Neuronal stem cell (in vitro differentiated cells): ENCODE measurements at regions not wholly inside any gene's neighbourhood (a gene's known extent, or its start where the extent isn't known, plus 50 kb on each side); places are given as distances from the start of the nearest gene placed in this dataset.

ENCODE experiments used
- DNase-seq: peaks from one replicate; pipeline ENCODE4 v3.0.0-alpha.2; 2013; ENCODE audit warnings: low spot score
- H2AFZ ChIP-seq: one replicate; pipeline ENCODE4 v1.6.1; 2013; ENCODE audit warnings: mild to moderate bottlenecking, low read length, inconsistent platforms
- H2AK5ac ChIP-seq: 2 replicates; pipeline ENCODE4 v1.6.1; 2013; ENCODE audit warnings: low read depth, mild to moderate bottlenecking, inconsistent platforms, low read length, moderate library complexity, mixed read lengths
- H2BK120ac ChIP-seq: 2 replicates; pipeline ENCODE4 v1.6.1; 2013; ENCODE audit warnings: low read depth, mild to moderate bottlenecking, inconsistent platforms, low read length, moderate library complexity, mixed read lengths
- H2BK12ac ChIP-seq: one replicate; pipeline ENCODE4 v1.6.1; 2013; ENCODE audit warnings: low read length, inconsistent platforms
- H2BK15ac ChIP-seq: 2 replicates; pipeline ENCODE4 v1.6.1; 2013; ENCODE audit warnings: mild to moderate bottlenecking, low read length, inconsistent platforms, mixed read lengths
- H2BK5ac ChIP-seq: one replicate; pipeline ENCODE4 v1.6.1; 2013; ENCODE audit warnings: inconsistent platforms, mild to moderate bottlenecking, low read length, moderate library complexity
- H3K14ac ChIP-seq: one replicate; pipeline ENCODE4 v1.6.1; 2013; ENCODE audit warnings: low read length, inconsistent platforms
- H3K18ac ChIP-seq: 2 replicates; pipeline ENCODE4 v1.6.1; 2013; ENCODE audit warnings: low read length, inconsistent platforms
- H3K23ac ChIP-seq: 2 replicates; pipeline ENCODE4 v1.6.1; 2013; ENCODE audit warnings: low read depth, mild to moderate bottlenecking, mixed read lengths, low read length, inconsistent platforms; ENCODE audit not compliant: poor library complexity
- H3K27ac ChIP-seq: replicated peaks from 3 replicates; pipeline ENCODE4 v1.5.1; 2013; ENCODE audit warnings: low read length, inconsistent platforms
- H3K27me3 ChIP-seq, 3 experiments: 2 replicates each; pipeline ENCODE4 v1.6.1; 2013; ENCODE audit warnings: low read length in 3 of 3, mild to moderate bottlenecking in 2 of 3, inconsistent platforms in 1 of 3, low read depth in 1 of 3, mixed read lengths in 1 of 3, moderate library complexity in 1 of 3; ENCODE audit not compliant: control insufficient read depth in 3 of 3, insufficient read depth in 3 of 3
- H3K36me3 ChIP-seq, 2 donors: replicated peaks in 1 of 2; 2 replicates each; pipeline ENCODE4 v1.6.1; 2013; ENCODE audit warnings: low read length in 2 of 2; ENCODE audit not compliant: control insufficient read depth in 2 of 2, insufficient read depth in 2 of 2
- H3K4ac ChIP-seq: 2 replicates; pipeline ENCODE4 v1.6.1; 2013; ENCODE audit warnings: inconsistent platforms, mild to moderate bottlenecking, low read length, moderate library complexity
- H3K4me1 ChIP-seq, 2 donors: 1 replicate in 1 of 2; 2 replicates in 1 of 2; pipeline ENCODE4 v1.6.1; 2013; ENCODE audit warnings: low read length in 2 of 2, low read depth in 1 of 2; ENCODE audit not compliant: control insufficient read depth in 2 of 2, insufficient read depth in 1 of 2
- H3K4me2 ChIP-seq: one replicate; pipeline ENCODE4 v1.6.1; 2013; ENCODE audit warnings: mild to moderate bottlenecking, low read length, inconsistent platforms; ENCODE audit not compliant: insufficient read depth, poor library complexity, severe bottlenecking
- H3K4me3 ChIP-seq, 2 donors: 2 replicates each; pipeline ENCODE4 v1.5.1; 2013; ENCODE audit warnings: low read length in 2 of 2, mild to moderate bottlenecking in 2 of 2, inconsistent platforms in 1 of 2, moderate library complexity in 1 of 2
- H3K79me1 ChIP-seq: one replicate; pipeline ENCODE4 v1.6.1; 2013; ENCODE audit warnings: low read depth, mild to moderate bottlenecking, inconsistent platforms, low read length, moderate library complexity
- H3K9ac ChIP-seq: one replicate; pipeline ENCODE4 v1.6.1; 2013; ENCODE audit warnings: mild to moderate bottlenecking, low read depth, low read length, inconsistent platforms; ENCODE audit not compliant: poor library complexity
- H3K9me3 ChIP-seq, 2 donors: replicated peaks in 1 of 2; 2 replicates each; pipeline versions ENCODE3 to v1.6.1; 2013; ENCODE audit warnings: low read length in 2 of 2, mild to moderate bottlenecking in 2 of 2, inconsistent platforms in 1 of 2, low read depth in 1 of 2, mixed read lengths in 1 of 2, moderate library complexity in 1 of 2; ENCODE audit not compliant: control insufficient read depth in 2 of 2, insufficient read depth in 1 of 2
- H4K8ac ChIP-seq: one replicate; pipeline ENCODE4 v1.6.1; 2013; ENCODE audit warnings: low read depth, mild to moderate bottlenecking, inconsistent platforms, low read length, moderate library complexity
- H4K91ac ChIP-seq: one replicate; pipeline ENCODE4 v1.6.1; 2013; ENCODE audit warnings: low read length, low read depth, mild to moderate bottlenecking, inconsistent platforms; ENCODE audit not compliant: poor library complexity
- WGBS, 2 donors: extraction: QIAGEN DNeasy Blood & Tissue Kit; methylation state at CpG; one replicate each; pipeline ENCODE4 v1.1.7; 2013; ENCODE audit warnings: missing lambda C conversion rate in 2 of 2, mixed read lengths in 1 of 2; ENCODE audit not compliant: insufficient read length in 2 of 2, insufficient replicate concordance in 1 of 2; ENCODE audit errors: extremely low coverage in 2 of 2; 5-methylcytosine and 5-hydroxymethylcytosine counted together

GRCh38 chr1:239254999-239255398, 131.4 kb upstream of the CHRM3 start:
- Histone ChIP-seq H2BK120ac (no peak overlapping the region), H3K4me3 (no peak overlapping the region), H2BK15ac (no peak overlapping the region), H2BK12ac (no peak overlapping the region), H4K91ac (no peak overlapping the region), H3K18ac (no peak overlapping the region), H4K8ac (no peak overlapping the region), H3K4me1 (peaks cover 2% of the 10 kb centered on the region in 2 donors), H2AFZ (no peak overlapping the region), H2AK5ac (no peak overlapping the region), H3K9ac (no peak overlapping the region), H3K4ac (no peak overlapping the region), H3K14ac (no peak overlapping the region), H3K9me3 (peaks cover 0 to 4% of the 10 kb centered on the region in 2 donors), H3K36me3 (no peaks in the 10 kb centered on the region), H3K27me3 (no peaks in the 10 kb centered on the region), H3K79me1 (no peaks in the 10 kb centered on the region), H2BK5ac (no peak overlapping the region), H3K23ac (no peak overlapping the region), H3K4me2 (no peak overlapping the region), H3K27ac (no peak overlapping the region)
- no peak for DNase-seq
- WGBS, 2 donors, result no CpG with 5 or more reads among the region's 4 CpGs

GRCh38 chr1:239253032-239253431, 133.3 kb upstream of the CHRM3 start:
- H3K79me1 ChIP-seq, result no peaks in the 10 kb centered on the region
- peak overlapping the region; percentile 9 for H2AFZ ChIP-seq
- H3K9me3 ChIP-seq, result peaks cover 0 to 4% of the 10 kb centered on the region in 2 donors
- no peak overlapping the region for H2BK15ac ChIP-seq
- no peak overlapping the region for H4K8ac ChIP-seq
- H3K4me1 ChIP-seq, result peaks cover 2% of the 10 kb centered on the region in 2 donors
- no peak overlapping the region for H3K4me3 ChIP-seq
- no peak overlapping the region for H3K23ac ChIP-seq
- H3K18ac ChIP-seq, result no peak overlapping the region
- H2AK5ac ChIP-seq, result no peak overlapping the region
- no peak overlapping the region for H3K9ac ChIP-seq
- no peak overlapping the region for H3K14ac ChIP-seq
- H3K36me3 ChIP-seq, result no peaks in the 10 kb centered on the region
- peak; percentile 18 for DNase-seq
- H4K91ac ChIP-seq, result no peak overlapping the region
- WGBS, 2 donors, result no CpG with 5 or more reads among the region's 3 CpGs
- H2BK12ac ChIP-seq, result no peak overlapping the region
- no peak overlapping the region for H2BK120ac ChIP-seq
- H3K4me2 ChIP-seq, result no peak overlapping the region
- H2BK5ac ChIP-seq, result no peak overlapping the region
- no peaks in the 10 kb centered on the region for H3K27me3 ChIP-seq
- H3K27ac ChIP-seq, result no peak overlapping the region
- H3K4ac ChIP-seq, result no peak overlapping the region

DNA sequence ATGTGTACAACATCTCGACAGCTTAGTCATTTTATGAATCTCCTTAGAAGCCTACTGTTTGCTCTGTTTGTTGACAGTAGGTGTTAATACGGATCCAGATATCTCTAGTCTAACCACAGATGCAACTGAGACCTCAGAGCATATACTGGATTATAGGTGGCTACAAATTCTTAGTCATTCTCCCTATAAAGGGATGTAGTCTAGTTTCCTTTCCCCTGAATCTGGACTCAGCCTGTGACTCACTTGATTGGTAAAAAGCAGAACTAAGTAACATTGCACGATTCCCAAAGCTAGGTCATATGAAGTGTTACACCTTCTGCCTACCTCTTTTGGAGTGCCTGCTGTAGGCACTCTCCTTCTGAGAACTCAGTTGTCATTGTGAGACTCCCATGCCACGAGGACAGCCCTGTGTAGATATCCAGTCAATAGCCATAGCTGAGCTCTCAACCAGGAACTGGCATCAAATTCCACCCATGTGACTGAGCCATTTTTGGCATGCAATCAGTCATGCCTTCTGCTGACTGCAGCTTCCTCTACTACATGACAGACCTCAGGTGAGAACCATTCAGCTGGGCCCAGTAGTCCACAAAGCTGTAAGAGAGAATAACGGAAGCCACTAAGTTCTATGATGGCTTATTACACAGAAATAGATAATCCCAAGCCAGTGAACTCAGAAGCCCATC, 135.9 kb upstream of the CHRM3 start:
- Histone ChIP-seq H4K91ac (no peak overlapping the region), H2BK120ac (no peak overlapping the region), H2AFZ (no peak overlapping the region), H2BK5ac (no peak overlapping the region), H3K4me3 (no peak overlapping the region), H2AK5ac (no peak overlapping the region), H2BK15ac (no peak overlapping the region), H3K79me1 (no peaks in the 10 kb centered on the region), H3K14ac (no peak overlapping the region), H3K36me3 (no peaks in the 10 kb centered on the region), H3K27me3 (no peaks in the 10 kb centered on the region), H3K18ac (no peak overlapping the region), H3K23ac (no peak overlapping the region), H4K8ac (no peak overlapping the region), H3K9ac (no peak overlapping the region), H3K9me3 (peaks cover 0 to under 1% of the 10 kb centered on the region in 2 donors), H3K4me1 (peaks cover 2% of the 10 kb centered on the region in 2 donors), H3K27ac (no peak overlapping the region), H3K4ac (no peak overlapping the region), H3K4me2 (no peak overlapping the region), H2BK12ac (no peak overlapping the region)
- no CpG with 5 or more reads among the region's 5 CpGs for WGBS, 2 donors
- no peak for DNase-seq

DNA sequence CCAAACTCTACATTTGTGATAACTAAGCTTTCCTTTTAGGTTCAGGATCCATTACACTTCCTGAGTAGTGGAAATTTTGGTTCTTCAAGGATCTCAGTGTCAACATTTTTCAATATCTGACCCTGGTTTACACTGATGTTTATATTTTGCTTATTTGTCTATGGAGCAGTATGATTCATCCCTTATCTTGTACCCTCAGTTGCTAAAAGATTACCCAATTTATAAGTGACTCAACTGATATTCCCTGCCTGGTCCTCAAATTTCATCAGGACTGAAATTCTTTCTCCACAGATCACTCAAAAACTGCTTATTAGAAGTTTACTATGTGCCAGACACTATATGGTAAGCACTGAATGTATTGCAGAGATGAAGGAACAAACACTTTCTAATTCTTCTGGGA, 139.1 kb upstream of the CHRM3 start:
- H3K27me3 ChIP-seq, result no peaks in the 10 kb centered on the region
- H3K9me3 ChIP-seq, result no peaks in the 10 kb centered on the region
- H3K14ac ChIP-seq, result no peak overlapping the region
- no peak overlapping the region for H2AK5ac ChIP-seq
- peaks cover 0 to 2% of the 10 kb centered on the region in 2 donors for H3K4me1 ChIP-seq
- no peak overlapping the region for H3K4me3 ChIP-seq
- no peak overlapping the region for H3K4me2 ChIP-seq
- H3K36me3 ChIP-seq, result no peaks in the 10 kb centered on the region
- H2AFZ ChIP-seq, result no peak overlapping the region
- no peak overlapping the region for H3K23ac ChIP-seq
- no peak overlapping the region for H2BK15ac ChIP-seq
- no peak overlapping the region for H2BK120ac ChIP-seq
- no peak overlapping the region for H4K8ac ChIP-seq
- no peak overlapping the region for H2BK5ac ChIP-seq
- H4K91ac ChIP-seq, result no peak overlapping the region
- no peak for DNase-seq
- H3K79me1 ChIP-seq, result no peaks in the 10 kb centered on the region
- no peak overlapping the region for H3K9ac ChIP-seq
- no peak overlapping the region for H3K18ac ChIP-seq
- H3K4ac ChIP-seq, result no peak overlapping the region
- no peak overlapping the region for H2BK12ac ChIP-seq
- no peak overlapping the region for H3K27ac ChIP-seq
